GM20000 (cell line): ENCODE measurements at regions not wholly inside any gene's neighbourhood (a gene's known extent, or its start where the extent isn't known, plus 50 kb on each side); places are given as distances from the start of the nearest gene placed in this dataset.

ENCODE experiments used
- DNase-seq: peaks from one replicate; pipeline ENCODE4 v3.0.0; 2012; ENCODE audit warnings: low spot score
- TF ChIP-seq, protein P1 (sequence below): IDR thresholded peaks from 2 replicates; pipeline ENCODE4 v1.5.1; 2012; ENCODE audit warnings: mild to moderate bottlenecking, control low read depth; ENCODE audit errors: extremely low read depth, missing control alignments

DNA sequence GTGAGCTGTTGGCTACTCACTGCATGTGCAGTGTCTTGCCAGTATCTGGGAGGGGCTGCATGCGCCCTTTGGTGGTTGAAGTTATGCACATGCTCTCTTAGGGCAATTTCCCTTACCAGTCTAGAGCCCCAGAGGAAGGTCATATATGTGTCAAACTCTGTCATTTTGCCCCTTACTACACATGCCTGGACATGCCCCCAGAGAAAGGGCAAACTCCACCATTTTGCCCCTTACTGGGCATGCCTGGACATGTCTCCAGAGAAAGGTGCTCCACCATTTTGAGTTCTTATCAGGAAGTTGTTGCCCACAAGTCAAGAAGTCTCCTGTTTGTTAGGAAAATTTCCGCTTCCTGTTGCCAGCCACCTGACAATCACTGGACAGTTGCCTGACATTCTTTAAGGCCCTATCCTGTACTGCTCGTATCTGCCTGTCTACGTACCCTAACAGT lies 56.4 kb upstream of the PLAC8 start:
- TF ChIP-seq, protein P1, sequence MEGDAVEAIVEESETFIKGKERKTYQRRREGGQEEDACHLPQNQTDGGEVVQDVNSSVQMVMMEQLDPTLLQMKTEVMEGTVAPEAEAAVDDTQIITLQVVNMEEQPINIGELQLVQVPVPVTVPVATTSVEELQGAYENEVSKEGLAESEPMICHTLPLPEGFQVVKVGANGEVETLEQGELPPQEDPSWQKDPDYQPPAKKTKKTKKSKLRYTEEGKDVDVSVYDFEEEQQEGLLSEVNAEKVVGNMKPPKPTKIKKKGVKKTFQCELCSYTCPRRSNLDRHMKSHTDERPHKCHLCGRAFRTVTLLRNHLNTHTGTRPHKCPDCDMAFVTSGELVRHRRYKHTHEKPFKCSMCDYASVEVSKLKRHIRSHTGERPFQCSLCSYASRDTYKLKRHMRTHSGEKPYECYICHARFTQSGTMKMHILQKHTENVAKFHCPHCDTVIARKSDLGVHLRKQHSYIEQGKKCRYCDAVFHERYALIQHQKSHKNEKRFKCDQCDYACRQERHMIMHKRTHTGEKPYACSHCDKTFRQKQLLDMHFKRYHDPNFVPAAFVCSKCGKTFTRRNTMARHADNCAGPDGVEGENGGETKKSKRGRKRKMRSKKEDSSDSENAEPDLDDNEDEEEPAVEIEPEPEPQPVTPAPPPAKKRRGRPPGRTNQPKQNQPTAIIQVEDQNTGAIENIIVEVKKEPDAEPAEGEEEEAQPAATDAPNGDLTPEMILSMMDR: no peak
- DNase-seq: no peak
